Caco-2 (cell line): ENCODE measurements at regions not wholly inside any gene's neighbourhood (a gene's known extent, or its start where the extent isn't known, plus 50 kb on each side); places are given as distances from the start of the nearest gene placed in this dataset.

Experiments
- BruUV-seq: library from RNA; stranded (reverse); fragments of 400-500 nt; replicated peaks from 2 replicates; lab custom pipeline; 2021; lab: Mats Ljungman, UMichigan
- CTCF ChIA-PET: fragments of 300-600 bp; sonication (Branson Sonifier 250); formaldehyde crosslinking; loops from one replicate; lab custom pipeline; 2022; ENCODE audit warnings: antibody characterized with exemption; lab: Charles Lee
- POLR2A ChIA-PET: fragments of 300-600 bp; sonication (Branson Sonifier 250); formaldehyde crosslinking; loops from one replicate; lab custom pipeline; 2022; ENCODE audit warnings: antibody characterized with exemption; lab: Charles Lee
- DNase-seq, 2 experiments: peaks; one replicate each; pipeline versions ENCODE4 v3.0.0 to v3.0.0-alpha.2; 2020 to 2022
- H3K27me3 ChIP-seq: replicated peaks from 2 replicates; pipeline ENCODE4 v1.6.0; 2011; ENCODE audit warnings: low read length; ENCODE audit not compliant: control insufficient read depth, insufficient read depth
- H3K36me3 ChIP-seq: 2 replicates; pipeline ENCODE4 v1.5.1; 2011; ENCODE audit warnings: low read length; ENCODE audit not compliant: control insufficient read depth, insufficient read depth
- H3K4me1 ChIP-seq: fragments of 250-450 bp; sonication (Bioruptor Pico); 2 replicates; pipeline ENCODE4 v1.5.1; 2020; ENCODE audit warnings: mild to moderate bottlenecking
- H3K4me3 ChIP-seq: 2 replicates; pipeline ENCODE4 v1.5.1; 2011; ENCODE audit warnings: low read depth, mild to moderate bottlenecking, control low read depth, low read length
- H3K9me3 ChIP-seq: fragments of 250-450 bp; sonication (Bioruptor Pico); 2 replicates; pipeline ENCODE4 v1.5.1; 2020; ENCODE audit warnings: mild to moderate bottlenecking, moderate library complexity
- H3K27ac Mint-ChIP-seq: one replicate; pipeline ENCODE4 v1.8.0; 2022; ENCODE audit warnings: mixed read lengths; ENCODE audit not compliant: unreplicated experiment
- H3K27me3 Mint-ChIP-seq: one replicate; pipeline ENCODE4 v1.8.0; 2022; ENCODE audit warnings: mixed read lengths; ENCODE audit not compliant: insufficient read depth, unreplicated experiment
- H3K36me3 Mint-ChIP-seq: one replicate; pipeline ENCODE4 v1.8.0; 2022; ENCODE audit warnings: mild to moderate bottlenecking, mixed read lengths; ENCODE audit not compliant: insufficient read depth, unreplicated experiment
- H3K4me1 Mint-ChIP-seq: one replicate; pipeline ENCODE4 v1.8.0; 2022; ENCODE audit warnings: low read depth, mixed read lengths; ENCODE audit not compliant: unreplicated experiment
- H3K4me3 Mint-ChIP-seq: one replicate; pipeline ENCODE4 v1.8.0; 2022; ENCODE audit warnings: mild to moderate bottlenecking, moderate library complexity, mixed read lengths; ENCODE audit not compliant: unreplicated experiment
- H3K9me3 Mint-ChIP-seq: one replicate; pipeline ENCODE4 v1.8.0; 2022; ENCODE audit warnings: mixed read lengths; ENCODE audit not compliant: unreplicated experiment
- CTCF ChIP-seq, 2 experiments: fragments of 200-600 bp in 1 of 2; IDR thresholded peaks; 1 replicate in 1 of 2; 2 replicates in 1 of 2; pipeline versions ENCODE4 v1.5.1 to v1.8.0; 2011 to 2022; ENCODE audit warnings: antibody characterized with exemption in 1 of 2, control low read depth in 1 of 2, inconsistent platforms in 1 of 2, low read depth in 1 of 2, low read length in 1 of 2, mild to moderate bottlenecking in 1 of 2, moderate library complexity in 1 of 2; ENCODE audit not compliant: insufficient read depth in 1 of 2, severe bottlenecking in 1 of 2, unreplicated experiment in 1 of 2
- intact Hi-C: fragments of 100-400 bp; cut with micrococcal nuclease; formaldehyde crosslinking; loops from one replicate; pipeline ENCODE4 v1.10.0; 2022; ENCODE audit not compliant: unreplicated experiment

GRCh38 chr10:84029840-84030239 lies 109.5 kb upstream of the GHITM start:
- ChIA-PET CTCF (no interaction called here), POLR2A (no interaction called here)
- Mint-ChIP-seq H3K4me1 (no peaks in the 10 kb centered on the region), H3K36me3 (no peaks in the 10 kb centered on the region), H3K4me3 (no peak overlapping the region), H3K9me3 (no peaks in the 10 kb centered on the region), H3K27ac (no peak overlapping the region), H3K27me3 (no peaks in the 10 kb centered on the region)
- H3K4me3 ChIP-seq, result no peak overlapping the region
- TF ChIP-seq CTCF (IDR thresholded peaks at IDR 0.05; ENCODE audit: insufficient read depth in 1 of 2, low read depth in 1 of 2, low read length in 1 of 2, severe bottlenecking in 1 of 2, unreplicated experiment in 1 of 2), result no peak
- H3K27me3 ChIP-seq, result no peaks in the 10 kb centered on the region
- intact Hi-C loops, result no loop called here
- BruUV-seq, result no TSS peak
- H3K9me3 ChIP-seq, result peaks cover 6% of the 10 kb centered on the region; the same call in 1 of the 2 replicates
- H3K4me1 ChIP-seq, result no peaks in the 10 kb centered on the region
- DNase-seq, result no peak
- H3K36me3 ChIP-seq, result no peaks in the 10 kb centered on the region

- ChIA-PET POLR2A (no interaction called here), CTCF (no interaction called here)
- Mint-ChIP-seq H3K36me3 (no peaks in the 10 kb centered on the region), H3K4me3 (no peak overlapping the region), H3K9me3 (no peaks in the 10 kb centered on the region), H3K27me3 (peaks cover 7% of the 10 kb centered on the region), H3K27ac (no peak overlapping the region), H3K4me1 (no peaks in the 10 kb centered on the region)
- no peaks in the 10 kb centered on the region for H3K36me3 ChIP-seq
- BruUV-seq, result no TSS peak
- intact Hi-C loops, result no loop called here
- H3K9me3 ChIP-seq, result peaks cover 2% of the 10 kb centered on the region; the same call in 1 of the 2 replicates
- no peak for DNase-seq
- H3K27me3 ChIP-seq, result no peaks in the 10 kb centered on the region
- TF ChIP-seq CTCF (IDR thresholded peaks at IDR 0.05; ENCODE audit: insufficient read depth in 1 of 2, low read depth in 1 of 2, low read length in 1 of 2, severe bottlenecking in 1 of 2, unreplicated experiment in 1 of 2), result no peak
- no peak overlapping the region for H3K4me3 ChIP-seq
- no peaks in the 10 kb centered on the region for H3K4me1 ChIP-seq
Observed at GRCh38 chr10:84038035-84038434, 101.3 kb upstream of the GHITM start.

- intact Hi-C loops, result no loop called here
- no peak for DNase-seq
- Mint-ChIP-seq H3K4me1 (no peaks in the 10 kb centered on the region), H3K9me3 (no peaks in the 10 kb centered on the region), H3K27ac (no peak overlapping the region), H3K4me3 (no peak overlapping the region), H3K27me3 (peaks cover 7% of the 10 kb centered on the region), H3K36me3 (no peaks in the 10 kb centered on the region)
- BruUV-seq, result no TSS peak
- no peak for TF ChIP-seq CTCF (IDR thresholded peaks at IDR 0.05; ENCODE audit: insufficient read depth in 1 of 2, low read depth in 1 of 2, low read length in 1 of 2, severe bottlenecking in 1 of 2, unreplicated experiment in 1 of 2)
- no peaks in the 10 kb centered on the region for H3K27me3 ChIP-seq
- no peaks in the 10 kb centered on the region for H3K36me3 ChIP-seq
- H3K9me3 ChIP-seq, result no peaks in the 10 kb centered on the region
- ChIA-PET POLR2A (no interaction called here), CTCF (no interaction called here)
- H3K4me3 ChIP-seq, result no peak overlapping the region
- no peaks in the 10 kb centered on the region for H3K4me1 ChIP-seq
Observed at GRCh38 chr10:84039957-84040356, 99.4 kb upstream of the GHITM start.
